ENCODE measurements at regions not wholly inside any gene's neighbourhood (a gene's known extent, or its start where the extent isn't known, plus 50 kb on each side); places are given as distances from the start of the nearest gene placed in this dataset.

DNA sequence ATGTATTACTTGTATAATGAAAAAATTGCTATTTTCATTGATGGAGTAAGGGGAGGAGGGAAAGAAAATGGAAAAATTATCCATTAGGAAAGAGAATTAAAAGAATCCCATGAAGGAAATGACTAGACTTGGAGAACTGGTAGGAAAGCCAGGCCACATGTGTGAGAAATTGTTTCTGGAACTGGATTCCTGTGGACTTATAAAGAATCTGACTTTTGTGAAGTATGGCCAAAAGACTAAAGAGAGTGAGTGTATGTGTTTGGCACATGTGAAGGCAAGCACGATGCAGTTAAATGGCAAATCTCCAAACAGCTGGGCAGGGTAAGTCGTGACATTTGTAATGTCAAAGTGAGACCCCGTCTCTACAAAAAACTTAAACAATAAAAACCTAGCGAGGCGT lies 89.4 kb downstream of the MTX3 start:
- 78% methylated on average over 5 of the region's 5 CpGs for WGBS (ENCODE audit: insufficient coverage, low coverage, low lambda C conversion rate, missing lambda C conversion rate)
- Histone ChIP-seq H3K27ac (no peak overlapping the region), H3K27me3 (peaks cover 0 to 8% of the 10 kb centered on the region in 2 donors), H3K4me1 (no peaks in the 10 kb centered on the region), H3K4me3 (no peak overlapping the region), H3K9me3 (no peaks in the 10 kb centered on the region), H3K36me3 (no peaks in the 10 kb centered on the region)
- TF ChIP-seq, protein P1, sequence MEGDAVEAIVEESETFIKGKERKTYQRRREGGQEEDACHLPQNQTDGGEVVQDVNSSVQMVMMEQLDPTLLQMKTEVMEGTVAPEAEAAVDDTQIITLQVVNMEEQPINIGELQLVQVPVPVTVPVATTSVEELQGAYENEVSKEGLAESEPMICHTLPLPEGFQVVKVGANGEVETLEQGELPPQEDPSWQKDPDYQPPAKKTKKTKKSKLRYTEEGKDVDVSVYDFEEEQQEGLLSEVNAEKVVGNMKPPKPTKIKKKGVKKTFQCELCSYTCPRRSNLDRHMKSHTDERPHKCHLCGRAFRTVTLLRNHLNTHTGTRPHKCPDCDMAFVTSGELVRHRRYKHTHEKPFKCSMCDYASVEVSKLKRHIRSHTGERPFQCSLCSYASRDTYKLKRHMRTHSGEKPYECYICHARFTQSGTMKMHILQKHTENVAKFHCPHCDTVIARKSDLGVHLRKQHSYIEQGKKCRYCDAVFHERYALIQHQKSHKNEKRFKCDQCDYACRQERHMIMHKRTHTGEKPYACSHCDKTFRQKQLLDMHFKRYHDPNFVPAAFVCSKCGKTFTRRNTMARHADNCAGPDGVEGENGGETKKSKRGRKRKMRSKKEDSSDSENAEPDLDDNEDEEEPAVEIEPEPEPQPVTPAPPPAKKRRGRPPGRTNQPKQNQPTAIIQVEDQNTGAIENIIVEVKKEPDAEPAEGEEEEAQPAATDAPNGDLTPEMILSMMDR (IDR thresholded peaks at IDR 0.05): no peak
- no peak for TF ChIP-seq POLR2A (IDR thresholded peaks at IDR 0.05)
- DNase-seq (no peak), ATAC-seq (no peak)
- intact Hi-C loops (cut with DNase I): no loop called here

DNA sequence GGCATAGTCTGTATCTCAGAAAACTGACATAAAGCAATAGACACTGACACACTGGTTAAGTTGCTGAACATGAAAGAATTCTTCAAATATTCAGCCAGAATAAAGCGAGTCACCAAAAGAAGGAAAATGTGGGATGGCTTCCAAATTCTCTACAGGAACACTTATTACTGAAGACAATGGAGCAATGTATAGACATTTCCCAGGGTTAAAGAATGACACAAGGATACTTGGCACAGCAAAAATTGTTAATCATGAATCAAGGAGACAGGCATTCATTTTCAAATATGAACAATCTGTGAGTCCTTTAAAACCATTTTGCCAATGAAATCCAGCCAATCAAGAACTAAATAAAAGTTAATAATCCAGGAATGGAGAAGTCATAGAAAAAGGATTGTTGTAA lies 92.5 kb downstream of the MTX3 start:
- Histone ChIP-seq H3K27me3 (peaks cover 0 to 8% of the 10 kb centered on the region in 2 donors), H3K4me1 (no peaks in the 10 kb centered on the region), H3K36me3 (no peaks in the 10 kb centered on the region), H3K4me3 (no peak overlapping the region), H3K27ac (no peak overlapping the region), H3K9me3 (no peaks in the 10 kb centered on the region)
- no peak for ATAC-seq
- no peak for TF ChIP-seq POLR2A (IDR thresholded peaks at IDR 0.05)
- TF ChIP-seq, protein P1 (IDR thresholded peaks at IDR 0.05): no peak
- intact Hi-C loops (cut with DNase I): no loop called here
- 58% methylated on average over 1 of the region's 1 CpG for WGBS (ENCODE audit: insufficient coverage, low coverage, low lambda C conversion rate, missing lambda C conversion rate)
- no peak for DNase-seq

DNA sequence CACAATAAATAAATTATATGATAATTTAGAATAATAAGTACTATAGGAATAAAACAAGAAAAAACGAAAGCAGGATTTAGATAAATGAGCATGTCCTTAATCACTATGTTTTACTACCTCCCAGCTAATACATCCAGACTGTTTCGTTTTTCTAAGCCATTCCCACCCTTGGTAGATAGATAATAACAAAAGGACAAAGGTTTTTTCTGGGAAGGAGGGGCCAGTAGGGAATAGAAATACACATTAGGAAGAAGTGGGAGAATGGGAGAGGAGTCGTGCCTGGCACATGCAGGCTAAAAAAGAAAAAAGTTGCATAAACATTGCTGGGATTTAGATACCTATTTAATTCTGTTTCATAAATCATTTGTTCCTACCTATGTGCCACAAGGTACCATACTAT lies 97.1 kb downstream of the MTX3 start:
- Histone ChIP-seq H3K27me3 (no peaks in the 10 kb centered on the region), H3K9me3 (no peaks in the 10 kb centered on the region), H3K4me3 (no peak overlapping the region), H3K36me3 (no peaks in the 10 kb centered on the region), H3K27ac (no peak overlapping the region), H3K4me1 (no peaks in the 10 kb centered on the region)
- WGBS (ENCODE audit: insufficient coverage, low coverage, low lambda C conversion rate, missing lambda C conversion rate): 26% methylated on average over 3 of the region's 3 CpGs
- ATAC-seq (no peak), DNase-seq (no peak)
- TF ChIP-seq, protein P1 (IDR thresholded peaks at IDR 0.05): no peak
- no peak for TF ChIP-seq POLR2A (IDR thresholded peaks at IDR 0.05)
- intact Hi-C loops (cut with DNase I): no loop called here

DNA sequence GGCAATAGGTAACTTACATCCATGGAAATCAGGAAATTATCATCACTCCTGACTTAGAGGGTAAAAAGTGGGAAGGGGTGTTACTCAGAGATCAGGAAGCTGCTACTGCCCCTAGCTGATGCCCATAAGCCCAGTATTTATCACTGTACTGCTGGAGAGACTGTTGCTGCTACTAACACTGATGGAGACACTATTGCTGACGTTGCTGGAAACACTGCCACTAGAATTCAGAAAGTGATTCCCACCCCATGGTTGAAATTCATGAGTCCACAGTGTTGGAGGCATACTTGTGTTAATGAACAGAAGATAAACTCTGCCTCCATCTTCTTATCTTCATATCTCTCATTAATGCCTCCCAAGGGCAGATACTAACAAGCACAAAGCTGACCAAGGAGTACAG lies 97.6 kb downstream of the MTX3 start:
- intact Hi-C loops (cut with DNase I): no loop called here
- no peak overlapping the region for H3K4me3 ChIP-seq
- H3K9me3 ChIP-seq: no peaks in the 10 kb centered on the region
- H3K36me3 ChIP-seq: no peaks in the 10 kb centered on the region
- H3K4me1 ChIP-seq: no peaks in the 10 kb centered on the region
- 40% methylated on average over 1 of the region's 1 CpG for WGBS (ENCODE audit: insufficient coverage, low coverage, low lambda C conversion rate, missing lambda C conversion rate)
- H3K27me3 ChIP-seq: no peaks in the 10 kb centered on the region
- no peak overlapping the region for H3K27ac ChIP-seq
- TF ChIP-seq, protein P1 (IDR thresholded peaks at IDR 0.05): no peak
- TF ChIP-seq POLR2A (IDR thresholded peaks at IDR 0.05): no peak
- ATAC-seq (no peak), DNase-seq (no peak)

DNA sequence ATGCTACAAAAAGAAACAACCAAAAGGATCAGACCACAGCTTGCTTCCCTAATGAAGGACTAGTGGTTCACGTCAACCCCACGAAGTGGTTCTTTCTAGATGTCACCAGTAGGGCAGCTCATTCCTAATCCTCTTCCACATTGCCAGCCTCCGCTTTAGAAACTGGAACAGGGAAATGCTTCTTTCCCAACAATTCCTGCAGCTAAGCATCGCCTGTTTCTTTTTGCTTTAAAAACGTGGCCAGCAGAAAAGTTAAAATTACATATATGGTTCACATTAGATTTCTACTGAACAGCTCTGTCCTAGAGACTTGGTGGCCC lies 100.2 kb downstream of the MTX3 start:
- DNase-seq (no peak), ATAC-seq (no peak)
- 77% methylated on average over 5 of the region's 5 CpGs for WGBS (ENCODE audit: insufficient coverage, low coverage, low lambda C conversion rate, missing lambda C conversion rate)
- intact Hi-C loops (cut with DNase I): no loop called here
- no peak overlapping the region for H3K27ac ChIP-seq
- TF ChIP-seq POLR2A (IDR thresholded peaks at IDR 0.05): no peak
- TF ChIP-seq, protein P1 (IDR thresholded peaks at IDR 0.05): no peak
- no peaks in the 10 kb centered on the region for H3K27me3 ChIP-seq
- H3K36me3 ChIP-seq: no peaks in the 10 kb centered on the region
- no peaks in the 10 kb centered on the region for H3K4me1 ChIP-seq
- no peak overlapping the region for H3K4me3 ChIP-seq
- H3K9me3 ChIP-seq: no peaks in the 10 kb centered on the region
